DMS53 treated with DMSO at 0.1 percent for 48 hours (cell line): ENCODE measurements at regions not wholly inside any gene's neighbourhood (a gene's known extent, or its start where the extent isn't known, plus 50 kb on each side); places are given as distances from the start of the nearest gene placed in this dataset.
"Not testable (repeated sequence)": the region's sequence is repeated elsewhere in the genome, so short reads cannot be mapped to it uniquely, and the experiment has no call there.

Experiments used
- DNase-seq: peaks from one replicate; lab custom pipeline; 2025; ENCODE audit not compliant: unreplicated experiment; lab: John Stamatoyannopoulos, UW

GRCh38 chrX:40788698-40789097 lies 53.4 kb upstream of the MED14 start:
- not testable (repeated sequence) for DNase-seq

GRCh38 chrX:40792433-40792832 lies 57.1 kb upstream of the MED14 start:
- no peak for DNase-seq

GRCh38 chrX:40794829-40795130 lies 59.4 kb upstream of the MED14 start:
- DNase-seq = not testable (repeated sequence)

- DNase-seq = not testable (repeated sequence)
Measured at GRCh38 chrX:40799745-40800144, 64.4 kb upstream of the MED14 start.

GRCh38 chrX:40805404-40805803 lies 70.1 kb upstream of the MED14 start:
- no peak for DNase-seq

- DNase-seq = no peak
Measured at GRCh38 chrX:40806513-40807220, 71.3 kb upstream of the MED14 start.

- DNase-seq = no peak
Measured at GRCh38 chrX:40807384-40807783, 72.0 kb upstream of the MED14 start.

- no peak for DNase-seq
Measured at GRCh38 chrX:40808203-40808602, 72.9 kb upstream of the MED14 start.

GRCh38 chrX:40809210-40809609 lies 73.9 kb upstream of the MED14 start:
- peak; percentile 51 for DNase-seq

- DNase-seq = not testable (repeated sequence)
Measured at GRCh38 chrX:40815045-40815444, 79.7 kb upstream of the MED14 start.

GRCh38 chrX:40816906-40817305 lies 81.6 kb upstream of the MED14 start:
- no peak for DNase-seq

GRCh38 chrX:40818236-40818635 lies 82.9 kb upstream of the MED14 start:
- no peak for DNase-seq

GRCh38 chrX:40821780-40822179 lies 86.4 kb upstream of the MED14 start:
- no peak for DNase-seq

- no peak for DNase-seq
Measured at GRCh38 chrX:40827331-40827730, 92.0 kb upstream of the MED14 start.

GRCh38 chrX:40831750-40832149 lies 96.4 kb upstream of the MED14 start:
- peak; percentile 11 for DNase-seq

GRCh38 chrX:40832723-40833122 lies 97.4 kb upstream of the MED14 start:
- DNase-seq = no peak

GRCh38 chrX:40834225-40834624 lies 98.9 kb upstream of the MED14 start:
- no peak for DNase-seq

GRCh38 chrX:40835526-40835925 lies 100.2 kb upstream of the MED14 start:
- no peak for DNase-seq

- no peak for DNase-seq
Measured at GRCh38 chrX:40843643-40844042, 108.3 kb upstream of the MED14 start.

GRCh38 chrX:40844471-40844870 lies 109.1 kb upstream of the MED14 start:
- no peak for DNase-seq

- no peak for DNase-seq
Measured at GRCh38 chrX:40845331-40845911, 110.1 kb upstream of the MED14 start.

GRCh38 chrX:40849906-40850823 lies 114.8 kb upstream of the MED14 start:
- no peak for DNase-seq
